KOPT-K1 (cell line): ENCODE measurements at regions not wholly inside any gene's neighbourhood (a gene's known extent, or its start where the extent isn't known, plus 50 kb on each side); places are given as distances from the start of the nearest gene placed in this dataset.
A peak's percentile ranks its signal among the peaks of the same experiment; 100 is the strongest.

Experiments used
- H3K27ac ChIP-seq: fragments of 200-600 bp; sonication (generic); 2 replicates; pipeline ENCODE4 v1.5.1; 2016; ENCODE audit warnings: antibody characterized with exemption, mild to moderate bottlenecking, low read depth, low read length; ENCODE audit not compliant: poor library complexity, severe bottlenecking
- H3K36me3 ChIP-seq: fragments of 200-600 bp; sonication (generic); 2 replicates; pipeline ENCODE4 v1.5.1; 2017; ENCODE audit warnings: antibody characterized with exemption, mild to moderate bottlenecking, low read length, moderate library complexity; ENCODE audit not compliant: insufficient read depth
- H3K9me3 ChIP-seq: fragments of 200-600 bp; sonication (generic); 2 replicates; pipeline ENCODE4 v1.5.1; 2017; ENCODE audit warnings: antibody characterized with exemption, low read length, mild to moderate bottlenecking; ENCODE audit not compliant: insufficient read depth, poor library complexity, severe bottlenecking

GRCh38 chr7:28304290-28304689, 108.0 kb upstream of the CREB5 start:
- H3K9me3 ChIP-seq = no peaks in the 10 kb centered on the region
- no peaks in the 10 kb centered on the region for H3K36me3 ChIP-seq
- no peak overlapping the region for H3K27ac ChIP-seq

GRCh38 chr7:28309704-28310459, 102.4 kb upstream of the CREB5 start:
- Histone ChIP-seq H3K9me3 (no peaks in the 10 kb centered on the region), H3K27ac (no peak overlapping the region), H3K36me3 (no peaks in the 10 kb centered on the region)

GRCh38 chr7:28310460-28310848, 101.9 kb upstream of the CREB5 start:
- no peaks in the 10 kb centered on the region for H3K36me3 ChIP-seq
- H3K27ac ChIP-seq = no peak overlapping the region
- no peaks in the 10 kb centered on the region for H3K9me3 ChIP-seq

DNA sequence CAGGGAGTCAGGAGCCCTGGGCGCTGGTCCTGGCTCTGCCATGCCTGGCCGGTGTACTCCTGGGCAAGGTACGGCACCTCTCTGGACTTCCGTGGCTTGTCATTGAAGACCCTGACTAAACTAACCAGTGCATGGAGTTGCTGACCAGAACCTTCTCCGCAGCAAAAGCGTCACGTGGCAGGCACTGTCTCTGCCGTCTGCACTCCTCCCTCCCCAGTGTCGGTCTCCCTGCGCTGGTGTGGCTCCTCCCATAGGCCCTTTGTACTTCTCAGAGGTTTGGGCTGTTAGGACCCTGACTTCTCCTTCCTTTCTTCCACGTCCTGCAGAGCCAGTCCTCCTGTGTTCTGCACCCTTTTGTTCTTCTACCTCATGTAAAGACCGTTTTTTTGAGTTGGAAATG, 100.6 kb upstream of the CREB5 start:
- Histone ChIP-seq H3K27ac (no peak overlapping the region), H3K9me3 (no peaks in the 10 kb centered on the region), H3K36me3 (no peaks in the 10 kb centered on the region)

GRCh38 chr7:28312948-28313347, 99.4 kb upstream of the CREB5 start:
- no peaks in the 10 kb centered on the region for H3K36me3 ChIP-seq
- no peak overlapping the region for H3K27ac ChIP-seq
- H3K9me3 ChIP-seq = no peaks in the 10 kb centered on the region

DNA sequence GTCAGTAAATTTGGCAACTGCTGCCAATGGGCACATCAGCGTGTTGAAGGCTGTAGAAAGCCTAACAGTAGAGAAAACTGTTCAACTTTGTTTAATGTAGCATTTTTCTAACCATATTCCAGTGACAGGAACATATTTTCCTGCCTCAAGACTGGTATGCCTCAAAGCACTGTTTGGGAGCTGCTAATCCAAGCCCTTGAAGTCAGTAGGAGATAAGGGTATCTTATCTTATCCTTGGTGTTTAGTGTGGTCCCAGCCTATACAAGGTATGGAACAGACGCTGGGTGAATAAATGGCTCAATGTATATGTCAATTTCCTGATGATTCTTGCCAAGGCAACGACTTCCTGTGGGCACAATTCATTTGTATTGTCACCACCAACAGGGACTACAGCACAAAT, 97.5 kb upstream of the CREB5 start:
- Histone ChIP-seq H3K36me3 (no peaks in the 10 kb centered on the region), H3K27ac (no peak overlapping the region), H3K9me3 (no peaks in the 10 kb centered on the region)

GRCh38 chr7:28315565-28316410, 96.5 kb upstream of the CREB5 start:
- Histone ChIP-seq H3K27ac (no peak overlapping the region), H3K36me3 (no peaks in the 10 kb centered on the region), H3K9me3 (no peaks in the 10 kb centered on the region)

GRCh38 chr7:28316489-28316888, 95.8 kb upstream of the CREB5 start:
- Histone ChIP-seq H3K9me3 (no peaks in the 10 kb centered on the region), H3K27ac (no peak overlapping the region), H3K36me3 (no peaks in the 10 kb centered on the region)

DNA sequence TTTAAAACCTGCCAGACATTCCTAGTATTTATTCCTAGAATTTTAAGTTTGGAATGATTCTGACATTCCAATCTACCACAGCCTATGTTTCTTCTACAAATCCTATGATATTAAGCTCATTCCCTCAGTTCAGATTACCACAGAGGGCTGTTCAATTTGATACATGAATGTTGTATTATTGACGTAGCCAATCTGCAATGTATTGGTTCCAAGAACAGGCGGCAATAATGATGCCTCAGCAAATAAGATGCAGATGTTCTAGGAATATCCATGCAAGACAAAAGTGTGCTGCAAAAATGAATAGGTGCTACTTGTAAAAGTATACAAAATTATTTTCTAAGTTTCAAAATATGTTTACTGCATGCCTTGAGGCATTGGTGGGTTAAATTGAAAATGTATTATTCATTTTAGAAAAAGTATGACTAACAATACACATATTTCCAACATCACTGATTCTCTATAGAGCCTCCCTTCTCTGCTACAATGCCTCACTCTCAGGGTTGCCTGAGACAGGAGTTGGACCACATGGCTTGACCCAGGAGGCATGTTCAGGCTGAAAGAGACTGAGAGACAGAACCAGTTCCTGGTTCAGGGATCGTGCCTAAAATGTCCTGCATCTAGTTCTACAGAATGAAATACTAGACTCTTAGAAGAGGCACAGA, 94.1 kb upstream of the CREB5 start:
- H3K27ac ChIP-seq = no peak overlapping the region

GRCh38 chr7:28323833-28324232, 88.5 kb upstream of the CREB5 start:
- Histone ChIP-seq H3K9me3 (no peaks in the 10 kb centered on the region), H3K27ac (no peak overlapping the region), H3K36me3 (no peaks in the 10 kb centered on the region)

More for the DNA sequence above, 94.1 kb upstream of the CREB5 start:
- no peaks in the 10 kb centered on the region for H3K36me3 ChIP-seq
- H3K9me3 ChIP-seq = no peaks in the 10 kb centered on the region

DNA sequence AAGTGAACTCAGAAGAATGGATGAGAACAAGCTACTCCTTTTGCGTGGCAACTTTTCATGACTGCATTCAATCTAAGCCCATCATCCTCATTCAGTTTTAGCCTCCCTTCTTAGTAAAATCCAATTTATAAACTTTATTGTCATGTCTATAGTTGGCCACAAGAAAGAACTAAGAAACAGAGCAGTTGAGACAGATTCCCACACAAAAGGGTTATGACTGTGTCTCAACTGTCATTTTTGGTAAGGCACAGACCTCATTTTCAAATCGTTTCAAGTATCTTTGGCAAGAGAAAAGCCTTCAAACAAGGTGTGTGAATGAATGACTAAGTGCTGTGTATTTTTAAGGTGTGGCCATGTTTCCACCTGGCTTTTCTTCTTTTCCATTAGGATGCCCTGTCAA, 84.2 kb upstream of the CREB5 start:
- Histone ChIP-seq H3K9me3 (no peaks in the 10 kb centered on the region), H3K27ac (peak overlapping the region; percentile 54), H3K36me3 (no peaks in the 10 kb centered on the region)

GRCh38 chr7:28328822-28329660, 83.3 kb upstream of the CREB5 start:
- Histone ChIP-seq H3K27ac (peak overlapping the region; percentile 54), H3K36me3 (no peaks in the 10 kb centered on the region), H3K9me3 (no peaks in the 10 kb centered on the region)

DNA sequence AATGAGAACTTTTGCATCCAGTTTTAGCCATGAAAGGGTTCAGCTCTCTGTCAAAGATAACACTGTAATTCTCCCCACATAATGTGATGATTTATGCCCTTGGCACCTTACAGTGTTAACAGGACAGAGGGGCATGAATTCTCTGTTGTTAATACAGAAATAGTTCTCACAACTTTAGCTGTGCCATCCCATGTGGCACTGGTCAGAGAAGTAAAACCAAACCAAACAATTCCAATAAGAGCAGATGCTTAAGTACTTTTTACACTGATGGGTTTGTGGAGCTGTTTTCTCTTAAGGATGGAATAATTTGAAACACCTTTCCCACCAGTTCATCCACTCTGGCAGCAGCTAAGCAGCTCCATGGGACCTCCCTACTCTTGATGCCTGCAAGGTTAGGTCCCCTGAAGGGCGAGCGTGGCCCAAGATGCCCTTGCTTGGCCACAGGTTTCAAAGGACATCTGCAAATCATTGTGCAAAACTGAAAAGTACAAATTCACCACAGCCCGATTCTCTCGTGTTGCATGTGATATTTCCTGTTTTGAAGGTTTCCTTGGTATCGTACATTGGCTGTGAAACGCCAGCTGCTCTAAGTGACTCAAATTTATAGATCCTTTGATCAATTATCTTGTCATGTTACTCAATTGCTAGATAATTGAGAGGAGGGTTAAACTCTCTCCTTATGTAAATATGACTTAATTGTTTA, 82.5 kb upstream of the CREB5 start:
- Histone ChIP-seq H3K9me3 (no peaks in the 10 kb centered on the region), H3K27ac (peak overlapping the region; percentile 54), H3K36me3 (no peaks in the 10 kb centered on the region)

DNA sequence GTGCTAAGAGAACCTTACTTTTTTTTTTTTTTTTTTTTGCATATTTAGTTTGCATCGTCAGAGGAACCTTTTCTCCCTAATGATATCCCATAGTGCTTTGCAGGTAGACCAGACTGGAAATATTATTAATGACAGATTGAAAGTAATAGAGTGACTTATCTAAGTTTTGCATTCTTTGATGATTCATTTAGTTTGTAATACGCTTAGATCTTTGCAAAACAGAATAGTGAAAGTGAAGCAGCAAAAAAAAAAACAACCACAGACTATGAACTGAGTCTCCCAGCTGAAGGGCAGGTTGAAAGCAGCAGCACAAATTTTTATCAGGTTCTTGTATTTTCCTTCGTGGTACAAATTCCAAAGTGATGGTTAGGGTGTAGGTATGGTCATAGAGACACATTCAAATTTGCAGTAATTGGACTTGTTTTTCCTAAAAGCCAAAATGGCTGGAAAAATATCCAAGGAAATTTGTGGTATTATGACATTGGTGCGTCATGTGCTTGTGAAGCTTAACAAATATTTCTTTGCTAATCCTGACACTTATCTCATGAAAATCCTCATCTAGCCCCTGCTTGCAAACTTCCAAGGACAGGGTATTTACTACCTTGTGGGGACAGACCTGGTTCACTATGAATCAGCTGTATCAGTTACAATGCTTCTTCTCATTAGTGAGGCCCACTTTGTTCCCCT, 81.8 kb upstream of the CREB5 start:
- peak overlapping the region; percentile 54 for H3K27ac ChIP-seq
- H3K36me3 ChIP-seq = no peaks in the 10 kb centered on the region

More for the DNA sequence above, 81.8 kb upstream of the CREB5 start:
- H3K9me3 ChIP-seq = no peaks in the 10 kb centered on the region
